Kidney (tissue), 13 donors: ENCODE measurements at regions not wholly inside any gene's neighbourhood (a gene's known extent, or its start where the extent isn't known, plus 50 kb on each side); places are given as distances from the start of the nearest gene placed in this dataset.

ENCODE experiments used
- DNase-seq, 5 donors: peaks; one replicate each; pipeline ENCODE4 v3.0.0-alpha.2; 2013 to 2020
- FAIRE-seq: peaks from 2 replicates; lab custom pipeline; 2012; peaks lifted over from hg19 to GRCh38; lab: Jason Lieb, UNC
- H3K27ac ChIP-seq, 2 donors: one replicate each; pipeline ENCODE4 v1.7.0; 2013; ENCODE audit warnings: low read depth in 2 of 2, low read length in 2 of 2, inconsistent platforms in 1 of 2
- H3K27me3 ChIP-seq: one replicate; pipeline ENCODE4 v1.7.1; 2013; ENCODE audit warnings: low read length, inconsistent platforms; ENCODE audit not compliant: control insufficient read depth, insufficient read depth
- H3K36me3 ChIP-seq, 3 donors: one replicate each; pipeline versions ENCODE4 v1.7.0 to v1.7.1; 2013; ENCODE audit warnings: low read length in 3 of 3, control low read depth in 1 of 3, inconsistent platforms in 1 of 3; ENCODE audit not compliant: insufficient read depth in 3 of 3, control insufficient read depth in 2 of 3
- H3K4me1 ChIP-seq, 3 donors: one replicate each; pipeline versions ENCODE4 v1.7.0 to v1.7.1; 2013; ENCODE audit warnings: low read length in 3 of 3, inconsistent platforms in 1 of 3, low read depth in 1 of 3; ENCODE audit not compliant: control insufficient read depth in 2 of 3, insufficient read depth in 2 of 3
- H3K4me3 ChIP-seq, 3 donors: one replicate each; pipeline versions ENCODE4 v1.7.0 to v1.8.1; 2013; ENCODE audit warnings: low read length in 3 of 3, control low read depth in 1 of 3, inconsistent platforms in 1 of 3
- H3K9ac ChIP-seq, 3 donors: one replicate each; pipeline versions ENCODE4 v1.7.0 to v1.7.1; 2013; ENCODE audit warnings: low read length in 3 of 3, control low read depth in 1 of 3, inconsistent platforms in 1 of 3
- H3K9me3 ChIP-seq, 3 donors: one replicate each; pipeline versions ENCODE4 v1.7.0 to v1.7.1; 2013; ENCODE audit warnings: low read length in 3 of 3, control low read depth in 1 of 3, inconsistent platforms in 1 of 3; ENCODE audit not compliant: control insufficient read depth in 2 of 3, insufficient read depth in 1 of 3
- intact Hi-C: fragments of 100-400 bp; cut with DNase I; formaldehyde crosslinking; loops from one replicate; pipeline ENCODE4 v1.11.1; 2022
- TF ChIP-seq, protein P1 (sequence below): IDR thresholded peaks from 3 replicates; pipeline ENCODE4 v1.5.1; 2012; ENCODE audit warnings: mild to moderate bottlenecking, moderate library complexity, borderline replicate concordance; ENCODE audit not compliant: insufficient read depth; ENCODE audit errors: extremely low read depth
- donor health status: control.
- donor health status: control.
- donor health status: control.
- donor health status: control.
- donor health status: control.
- donor health status: DM: yes; HTN: yes; CAD: no.
- donor health status: Normal renal cell carcinoma (clear cell type).

- intact Hi-C loops, result no loop called here
- no peaks in the 10 kb centered on the region for H3K9me3 ChIP-seq
- H3K36me3 ChIP-seq, result no peaks in the 10 kb centered on the region
- H3K27me3 ChIP-seq, result no peaks in the 10 kb centered on the region
- H3K9ac ChIP-seq, result no peak overlapping the region
- DNase-seq (peak in 2 of 5 donors; percentile 13), FAIRE-seq (no peak)
- H3K4me1 ChIP-seq, result no peaks in the 10 kb centered on the region
- TF ChIP-seq, protein P1, sequence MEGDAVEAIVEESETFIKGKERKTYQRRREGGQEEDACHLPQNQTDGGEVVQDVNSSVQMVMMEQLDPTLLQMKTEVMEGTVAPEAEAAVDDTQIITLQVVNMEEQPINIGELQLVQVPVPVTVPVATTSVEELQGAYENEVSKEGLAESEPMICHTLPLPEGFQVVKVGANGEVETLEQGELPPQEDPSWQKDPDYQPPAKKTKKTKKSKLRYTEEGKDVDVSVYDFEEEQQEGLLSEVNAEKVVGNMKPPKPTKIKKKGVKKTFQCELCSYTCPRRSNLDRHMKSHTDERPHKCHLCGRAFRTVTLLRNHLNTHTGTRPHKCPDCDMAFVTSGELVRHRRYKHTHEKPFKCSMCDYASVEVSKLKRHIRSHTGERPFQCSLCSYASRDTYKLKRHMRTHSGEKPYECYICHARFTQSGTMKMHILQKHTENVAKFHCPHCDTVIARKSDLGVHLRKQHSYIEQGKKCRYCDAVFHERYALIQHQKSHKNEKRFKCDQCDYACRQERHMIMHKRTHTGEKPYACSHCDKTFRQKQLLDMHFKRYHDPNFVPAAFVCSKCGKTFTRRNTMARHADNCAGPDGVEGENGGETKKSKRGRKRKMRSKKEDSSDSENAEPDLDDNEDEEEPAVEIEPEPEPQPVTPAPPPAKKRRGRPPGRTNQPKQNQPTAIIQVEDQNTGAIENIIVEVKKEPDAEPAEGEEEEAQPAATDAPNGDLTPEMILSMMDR, result no peak
- no peak overlapping the region for H3K4me3 ChIP-seq
- no peak overlapping the region for H3K27ac ChIP-seq
These were observed 62.2 kb downstream of the SPANXN3 start for GRCh38 chrX:143455046-143455445.

GRCh38 chrX:143437439-143437838 lies 79.8 kb downstream of the SPANXN3 start:
- Histone ChIP-seq H3K9ac (no peak overlapping the region), H3K36me3 (no peaks in the 10 kb centered on the region), H3K9me3 (no peaks in the 10 kb centered on the region), H3K27ac (no peak overlapping the region), H3K27me3 (no peaks in the 10 kb centered on the region), H3K4me3 (no peak overlapping the region), H3K4me1 (no peaks in the 10 kb centered on the region)
- FAIRE-seq, result peak; percentile 49
- intact Hi-C loops, result no loop called here
- TF ChIP-seq, protein P1, result peak; percentile 28
- peak in 2 of 5 donors; percentile 27 to 29 for DNase-seq

DNA sequence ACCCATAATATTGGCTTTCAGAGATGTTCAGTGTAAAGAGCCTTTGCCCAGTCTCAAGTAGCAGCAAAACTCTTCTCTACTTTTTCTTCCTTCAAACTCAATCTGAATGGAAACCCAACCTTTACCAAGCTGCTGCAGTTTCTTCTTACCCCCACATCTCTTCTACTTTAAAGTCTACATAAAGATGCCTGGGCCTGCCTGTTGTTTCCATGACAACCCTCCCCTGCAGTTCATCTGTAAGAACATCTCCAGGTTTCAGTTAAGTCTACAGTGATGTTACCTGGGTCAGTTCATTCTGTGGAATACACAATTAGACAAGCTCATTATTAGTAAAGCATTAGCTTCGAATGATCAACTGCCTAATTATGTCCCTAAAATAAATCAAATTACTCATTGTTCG lies 81.4 kb downstream of the SPANXN3 start:
- H3K27ac ChIP-seq, result no peak overlapping the region
- TF ChIP-seq, protein P1, result no peak
- FAIRE-seq (no peak), DNase-seq (no peak)
- no peak overlapping the region for H3K4me3 ChIP-seq
- no peaks in the 10 kb centered on the region for H3K9me3 ChIP-seq
- no peaks in the 10 kb centered on the region for H3K27me3 ChIP-seq
- intact Hi-C loops, result no loop called here
- H3K9ac ChIP-seq, result no peak overlapping the region
- no peaks in the 10 kb centered on the region for H3K4me1 ChIP-seq
- no peaks in the 10 kb centered on the region for H3K36me3 ChIP-seq

DNA sequence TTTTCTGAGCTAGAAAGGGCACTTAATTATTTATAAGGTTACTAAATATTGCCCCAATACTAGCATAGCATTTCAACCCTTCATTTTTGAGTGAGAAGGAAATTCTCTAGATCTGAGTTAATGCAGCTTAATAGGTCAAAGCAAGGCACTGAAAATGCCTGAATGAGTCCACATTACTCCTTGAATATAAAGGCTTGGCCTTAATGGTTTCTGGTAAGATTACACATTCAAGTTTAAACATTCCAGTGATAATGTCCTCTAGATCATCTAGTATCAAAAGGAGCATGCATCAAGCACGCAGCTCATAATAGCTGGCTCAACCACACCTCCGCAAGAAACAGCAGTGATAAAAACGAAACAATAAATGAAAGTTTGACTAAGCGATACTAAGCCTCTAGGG lies 87.5 kb downstream of the SPANXN3 start:
- intact Hi-C loops, result no loop called here
- no peak overlapping the region for H3K27ac ChIP-seq
- no peak overlapping the region for H3K9ac ChIP-seq
- no peak for DNase-seq
- TF ChIP-seq, protein P1, result no peak
- H3K9me3 ChIP-seq, result no peaks in the 10 kb centered on the region
- no peak for FAIRE-seq
- H3K36me3 ChIP-seq, result no peaks in the 10 kb centered on the region
- no peak overlapping the region for H3K4me3 ChIP-seq
- H3K4me1 ChIP-seq, result no peaks in the 10 kb centered on the region
- H3K27me3 ChIP-seq, result no peaks in the 10 kb centered on the region
